ENCODE measurements at regions not wholly inside any gene's neighbourhood (a gene's known extent, or its start where the extent isn't known, plus 50 kb on each side); places are given as distances from the start of the nearest gene placed in this dataset.

DNA sequence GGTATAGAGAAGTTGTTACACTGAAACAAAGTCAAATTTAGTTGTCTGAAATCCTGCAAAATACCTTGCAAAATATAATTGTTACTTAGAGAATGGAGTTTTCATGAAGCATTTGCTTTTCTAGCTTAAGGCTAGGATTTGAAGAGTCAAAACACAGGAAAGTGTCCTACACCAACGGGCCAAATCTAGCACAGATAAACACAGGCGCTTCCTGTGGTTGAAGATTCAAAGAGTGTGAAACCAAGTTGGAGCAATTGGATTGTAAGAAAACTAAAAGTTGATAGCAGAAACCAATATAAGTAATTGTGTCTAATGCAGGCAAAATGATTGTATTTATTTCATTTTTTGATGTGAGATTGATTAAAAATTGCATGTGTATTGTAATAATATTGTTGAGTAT, 2002.5 kb upstream of the TENM3 start:
- H3K36me3 ChIP-seq (ENCODE audit: control insufficient read depth, insufficient read depth, low read length): no peaks in the 10 kb centered on the region
- H3K27me3 ChIP-seq (replicated peaks; ENCODE audit: control insufficient read depth, insufficient read depth, low read length): no peaks in the 10 kb centered on the region
- no peak overlapping the region for H3K4me3 ChIP-seq (replicated peaks; ENCODE audit: low read depth, low read length)
- TF ChIP-seq, protein P1, sequence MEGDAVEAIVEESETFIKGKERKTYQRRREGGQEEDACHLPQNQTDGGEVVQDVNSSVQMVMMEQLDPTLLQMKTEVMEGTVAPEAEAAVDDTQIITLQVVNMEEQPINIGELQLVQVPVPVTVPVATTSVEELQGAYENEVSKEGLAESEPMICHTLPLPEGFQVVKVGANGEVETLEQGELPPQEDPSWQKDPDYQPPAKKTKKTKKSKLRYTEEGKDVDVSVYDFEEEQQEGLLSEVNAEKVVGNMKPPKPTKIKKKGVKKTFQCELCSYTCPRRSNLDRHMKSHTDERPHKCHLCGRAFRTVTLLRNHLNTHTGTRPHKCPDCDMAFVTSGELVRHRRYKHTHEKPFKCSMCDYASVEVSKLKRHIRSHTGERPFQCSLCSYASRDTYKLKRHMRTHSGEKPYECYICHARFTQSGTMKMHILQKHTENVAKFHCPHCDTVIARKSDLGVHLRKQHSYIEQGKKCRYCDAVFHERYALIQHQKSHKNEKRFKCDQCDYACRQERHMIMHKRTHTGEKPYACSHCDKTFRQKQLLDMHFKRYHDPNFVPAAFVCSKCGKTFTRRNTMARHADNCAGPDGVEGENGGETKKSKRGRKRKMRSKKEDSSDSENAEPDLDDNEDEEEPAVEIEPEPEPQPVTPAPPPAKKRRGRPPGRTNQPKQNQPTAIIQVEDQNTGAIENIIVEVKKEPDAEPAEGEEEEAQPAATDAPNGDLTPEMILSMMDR (IDR thresholded peaks at IDR 0.05; ENCODE audit: insufficient read depth, low read length, poor library complexity, severe bottlenecking): no peak
- no peak for DNase-seq (ENCODE audit: extremely low read depth, insufficient read length)

DNA sequence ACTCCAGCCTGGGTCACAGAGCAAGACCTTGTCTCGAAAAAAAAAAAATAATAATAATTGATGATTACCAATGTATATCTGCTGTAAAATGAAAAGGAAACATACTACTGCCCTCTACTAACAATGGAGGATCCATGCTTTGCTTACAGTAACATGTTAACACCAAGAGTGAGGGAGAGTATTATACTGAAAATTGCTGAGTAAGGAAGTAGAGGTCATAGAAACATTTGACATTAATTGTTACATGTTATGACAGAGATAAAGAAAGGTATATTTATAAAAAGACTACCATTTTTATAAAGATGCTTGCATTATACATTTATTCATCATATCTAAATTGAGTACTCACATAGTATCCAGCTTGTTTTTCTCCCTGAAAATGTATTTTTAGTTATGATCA, 1989.8 kb upstream of the TENM3 start:
- TF ChIP-seq, protein P1 (IDR thresholded peaks at IDR 0.05; ENCODE audit: insufficient read depth, low read length, poor library complexity, severe bottlenecking): no peak
- Histone ChIP-seq H3K36me3 (ENCODE audit: control insufficient read depth, insufficient read depth, low read length) (no peaks in the 10 kb centered on the region), H3K27me3 (replicated peaks; ENCODE audit: control insufficient read depth, insufficient read depth, low read length) (no peaks in the 10 kb centered on the region), H3K4me3 (replicated peaks; ENCODE audit: low read depth, low read length) (no peak overlapping the region)
- DNase-seq (ENCODE audit: extremely low read depth, insufficient read length): no peak

DNA sequence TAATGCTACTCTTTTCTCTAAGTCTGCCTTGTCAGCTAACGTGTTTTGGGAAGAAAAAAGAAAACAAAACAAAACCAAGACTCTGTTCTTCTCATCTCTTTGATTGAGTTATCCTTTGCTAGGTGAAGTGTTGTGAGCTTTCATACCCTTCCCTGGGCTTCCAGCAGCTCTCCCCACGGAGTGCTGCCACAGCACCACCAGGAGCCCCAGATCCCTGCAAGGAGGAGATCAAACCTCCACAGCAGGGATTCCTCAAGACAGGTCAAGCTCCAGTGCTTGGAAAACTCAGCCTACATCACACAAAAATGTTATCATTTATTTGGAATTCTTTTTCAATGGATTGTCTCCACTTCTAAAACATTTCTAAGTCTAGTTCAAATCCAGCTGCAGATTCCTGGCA, 1981.9 kb upstream of the TENM3 start:
- H3K27me3 ChIP-seq (replicated peaks; ENCODE audit: control insufficient read depth, insufficient read depth, low read length): no peaks in the 10 kb centered on the region
- TF ChIP-seq, protein P1 (IDR thresholded peaks at IDR 0.05; ENCODE audit: insufficient read depth, low read length, poor library complexity, severe bottlenecking): no peak
- H3K36me3 ChIP-seq (ENCODE audit: control insufficient read depth, insufficient read depth, low read length): no peaks in the 10 kb centered on the region
- no peak overlapping the region for H3K4me3 ChIP-seq (replicated peaks; ENCODE audit: low read depth, low read length)
- DNase-seq (ENCODE audit: extremely low read depth, insufficient read length): no peak

DNA sequence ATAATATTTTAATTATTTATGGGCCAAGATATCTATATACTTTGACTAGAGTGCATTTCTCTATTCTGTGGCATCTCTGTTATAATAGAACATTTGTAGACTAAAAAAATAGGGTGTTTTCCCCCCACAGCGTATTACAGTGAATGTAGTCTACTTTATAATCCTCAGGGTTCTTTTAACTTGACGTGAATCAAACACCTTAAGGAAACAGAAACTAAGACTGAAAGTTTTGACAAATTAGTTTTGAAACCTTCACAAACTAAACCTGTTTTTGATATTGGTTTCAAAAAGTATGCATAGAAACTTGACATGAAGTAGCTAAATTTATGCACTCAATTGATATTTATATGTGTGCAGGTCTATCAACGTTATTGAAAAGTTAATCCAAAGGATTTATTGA, 1963.1 kb upstream of the TENM3 start:
- no peaks in the 10 kb centered on the region for H3K27me3 ChIP-seq (replicated peaks; ENCODE audit: control insufficient read depth, insufficient read depth, low read length)
- TF ChIP-seq, protein P1 (IDR thresholded peaks at IDR 0.05; ENCODE audit: insufficient read depth, low read length, poor library complexity, severe bottlenecking): no peak
- no peak overlapping the region for H3K4me3 ChIP-seq (replicated peaks; ENCODE audit: low read depth, low read length)
- no peaks in the 10 kb centered on the region for H3K36me3 ChIP-seq (ENCODE audit: control insufficient read depth, insufficient read depth, low read length)
- no peak for DNase-seq (ENCODE audit: extremely low read depth, insufficient read length)

DNA sequence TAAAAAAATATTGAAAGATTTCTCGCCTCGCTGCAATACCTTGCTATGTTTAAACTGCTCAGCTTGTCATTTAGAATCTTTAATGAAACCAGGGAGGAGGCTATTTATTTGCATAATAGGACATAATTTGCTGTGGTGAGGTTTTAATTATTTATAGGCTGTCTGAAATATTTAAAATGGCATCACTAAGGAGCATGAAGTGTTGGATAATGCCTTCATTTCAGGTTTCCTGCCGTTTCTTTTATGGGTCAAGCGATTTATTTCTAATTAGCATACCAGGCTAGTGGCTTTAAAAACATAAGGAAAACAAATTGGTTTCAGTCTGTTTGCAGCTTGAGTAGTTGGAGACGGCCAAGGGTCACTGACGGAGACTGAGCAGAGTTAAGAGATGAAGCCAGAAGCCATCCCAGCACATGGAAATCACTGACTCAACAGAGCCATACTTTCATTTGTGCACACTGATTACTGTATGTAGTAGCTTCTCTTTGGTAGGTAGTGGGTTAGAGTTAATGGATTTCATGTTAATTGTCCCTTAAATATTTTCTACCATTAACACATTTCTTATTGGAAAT, 1962.4 kb upstream of the TENM3 start:
- no peak overlapping the region for H3K4me3 ChIP-seq (replicated peaks; ENCODE audit: low read depth, low read length)

More for the DNA sequence above, 1962.4 kb upstream of the TENM3 start:
- TF ChIP-seq, protein P1 (IDR thresholded peaks at IDR 0.05; ENCODE audit: insufficient read depth, low read length, poor library complexity, severe bottlenecking): no peak
- no peaks in the 10 kb centered on the region for H3K27me3 ChIP-seq (replicated peaks; ENCODE audit: control insufficient read depth, insufficient read depth, low read length)
- no peak for DNase-seq (ENCODE audit: extremely low read depth, insufficient read length)
- H3K36me3 ChIP-seq (ENCODE audit: control insufficient read depth, insufficient read depth, low read length): no peaks in the 10 kb centered on the region
